Endodermal cell (in vitro differentiated cells): ENCODE measurements at regions not wholly inside any gene's neighbourhood (a gene's known extent, or its start where the extent isn't known, plus 50 kb on each side); places are given as distances from the start of the nearest gene placed in this dataset.

ENCODE experiments used
- DNase-seq: peaks from one replicate; pipeline ENCODE4 v3.0.0-alpha.2; 2017
- H3K27ac ChIP-seq: 2 replicates; pipeline ENCODE4 v1.5.1; 2013; ENCODE audit warnings: mild to moderate bottlenecking, low read depth, low read length, moderate library complexity
- H3K27me3 ChIP-seq: 2 replicates; pipeline ENCODE4 v1.6.1; 2013; ENCODE audit warnings: mild to moderate bottlenecking, low read length, moderate library complexity; ENCODE audit not compliant: insufficient read depth, control insufficient read depth, poor library complexity, severe bottlenecking
- H3K36me3 ChIP-seq: 2 replicates; pipeline ENCODE4 v1.7.0; 2013; ENCODE audit warnings: mild to moderate bottlenecking, low read length, moderate library complexity; ENCODE audit not compliant: control insufficient read depth, insufficient read depth
- H3K4me1 ChIP-seq: one replicate; pipeline ENCODE4 v1.7.0; 2013; ENCODE audit warnings: low read length; ENCODE audit not compliant: control insufficient read depth, insufficient read depth
- H3K4me3 ChIP-seq: 2 replicates; pipeline ENCODE4 v1.5.1; 2013; ENCODE audit warnings: mild to moderate bottlenecking, low read length, moderate library complexity
- H3K9ac ChIP-seq: 2 replicates; pipeline ENCODE4 v1.6.1; 2013; ENCODE audit warnings: mild to moderate bottlenecking, low read length, moderate library complexity; ENCODE audit not compliant: poor library complexity, severe bottlenecking; ENCODE audit errors: extremely low read depth
- H3K9me3 ChIP-seq: 2 replicates; pipeline ENCODE4 v1.6.1; 2013; ENCODE audit warnings: mild to moderate bottlenecking, low read length, moderate library complexity; ENCODE audit not compliant: control insufficient read depth
- H3K27ac Mint-ChIP-seq: 2 replicates; pipeline ENCODE4 v1.8.0; 2020; ENCODE audit warnings: mixed read lengths
- H3K27me3 Mint-ChIP-seq: 2 replicates; pipeline ENCODE4 v1.8.0; 2021; ENCODE audit warnings: mild to moderate bottlenecking, mixed read lengths; ENCODE audit not compliant: insufficient read depth
- H3K36me3 Mint-ChIP-seq: 2 replicates; pipeline ENCODE4 v1.8.0; 2020; ENCODE audit warnings: low read depth, mixed read lengths
- H3K4me1 Mint-ChIP-seq: 2 replicates; pipeline ENCODE4 v1.8.0; 2020; ENCODE audit warnings: mixed read lengths
- H3K4me3 Mint-ChIP-seq: 2 replicates; pipeline ENCODE4 v1.8.0; 2020; ENCODE audit warnings: mild to moderate bottlenecking, moderate library complexity, mixed read lengths
- H3K9me3 Mint-ChIP-seq: 2 replicates; pipeline ENCODE4 v1.8.0; 2020; ENCODE audit warnings: mild to moderate bottlenecking, mixed read lengths
- CTCF ChIP-seq: fragments of 200-600 bp; sonication (generic); conservative IDR thresholded peaks from 2 replicates; pipeline ENCODE4 v1.5.0; 2021; ENCODE audit warnings: antibody characterized with exemption, mild to moderate bottlenecking
- WGBS, 2 experiments: methylation state at CpG; one replicate each; pipeline versions ENCODE4 v1.1.5 to v1.1.7; 2013; ENCODE audit warnings: missing lambda C conversion rate in 2 of 2, mixed read lengths in 1 of 2; ENCODE audit not compliant: insufficient coverage in 1 of 2, insufficient read length in 1 of 2; 5-methylcytosine and 5-hydroxymethylcytosine counted together

- H3K27me3 Mint-ChIP-seq, result peaks cover 3% of the 10 kb centered on the region
- no peaks in the 10 kb centered on the region for H3K9me3 Mint-ChIP-seq
- H3K36me3 ChIP-seq, result no peaks in the 10 kb centered on the region
- no peak overlapping the region for H3K4me3 Mint-ChIP-seq
- no peak for TF ChIP-seq CTCF
- H3K36me3 Mint-ChIP-seq, result no peaks in the 10 kb centered on the region
- no peak overlapping the region for H3K27ac ChIP-seq
- peaks cover 1% of the 10 kb centered on the region for H3K4me1 ChIP-seq
- 91 to 97% methylated on average over 3 to 5 of the region's 5 CpGs for WGBS, 2 experiments
- no peak overlapping the region for H3K27ac Mint-ChIP-seq
- no peaks in the 10 kb centered on the region for H3K27me3 ChIP-seq
- peaks cover 29% of the 10 kb centered on the region for H3K4me1 Mint-ChIP-seq
- no peak overlapping the region for H3K9ac ChIP-seq
- no peaks in the 10 kb centered on the region for H3K9me3 ChIP-seq
- H3K4me3 ChIP-seq, result no peak overlapping the region
- no peak for DNase-seq
These were observed 460.2 kb upstream of the BTBD3 start for GRCh38 chr20:11457488-11457887.

- no peaks in the 10 kb centered on the region for H3K27me3 ChIP-seq
- H3K27ac ChIP-seq, result no peak overlapping the region
- no peak overlapping the region for H3K27ac Mint-ChIP-seq
- no peaks in the 10 kb centered on the region for H3K4me1 ChIP-seq
- peaks cover 3% of the 10 kb centered on the region for H3K27me3 Mint-ChIP-seq
- no peaks in the 10 kb centered on the region for H3K36me3 ChIP-seq
- no peaks in the 10 kb centered on the region for H3K9me3 ChIP-seq
- no peaks in the 10 kb centered on the region for H3K9me3 Mint-ChIP-seq
- peaks cover 19% of the 10 kb centered on the region for H3K4me1 Mint-ChIP-seq
- no peak overlapping the region for H3K4me3 ChIP-seq
- no peak overlapping the region for H3K9ac ChIP-seq
- no peaks in the 10 kb centered on the region for H3K36me3 Mint-ChIP-seq
- 83 to 100% methylated on average over 1 to 2 of the region's 2 CpGs for WGBS, 2 experiments
- TF ChIP-seq CTCF, result no peak
- no peak overlapping the region for H3K4me3 Mint-ChIP-seq
- DNase-seq, result no peak
These were observed 458.4 kb upstream of the BTBD3 start for GRCh38 chr20:11459090-11459890.

- Histone ChIP-seq H3K9ac (no peak overlapping the region), H3K9me3 (no peaks in the 10 kb centered on the region), H3K4me1 (peaks cover 7% of the 10 kb centered on the region), H3K27ac (no peak overlapping the region), H3K4me3 (no peak overlapping the region), H3K36me3 (no peaks in the 10 kb centered on the region), H3K27me3 (no peaks in the 10 kb centered on the region)
- Mint-ChIP-seq H3K4me1 (peaks cover 9% of the 10 kb centered on the region), H3K27ac (no peak overlapping the region), H3K36me3 (no peaks in the 10 kb centered on the region), H3K4me3 (no peak overlapping the region), H3K9me3 (no peaks in the 10 kb centered on the region), H3K27me3 (peaks cover 1% of the 10 kb centered on the region)
- DNase-seq, result no peak
- TF ChIP-seq CTCF, result no peak
These were observed 450.3 kb upstream of the BTBD3 start for GRCh38 chr20:11467436-11467835.
